ENCODE measurements at regions not wholly inside any gene's neighbourhood (a gene's known extent, or its start where the extent isn't known, plus 50 kb on each side); places are given as distances from the start of the nearest gene placed in this dataset.

GRCh38 chrX:36913551-36913950, 94.6 kb upstream of the FAM47C start:
- H3K4me1 ChIP-seq (ENCODE audit: low read depth), result no peaks in the 10 kb centered on the region
- TF ChIP-seq CTCF (IDR thresholded peaks at IDR 0.05; ENCODE audit: low read depth, low read length), result no peak
- H3K36me3 ChIP-seq, result no peaks in the 10 kb centered on the region
- DNase-seq (ENCODE audit: low read depth in 1 of 2, low spot score in 1 of 2), result no peak
- no peak overlapping the region for H3K4me3 ChIP-seq
- H3K9me3 ChIP-seq (ENCODE audit: low read depth), result no peaks in the 10 kb centered on the region
- no peaks in the 10 kb centered on the region for H3K27me3 ChIP-seq
- H3K27ac ChIP-seq, result no peak overlapping the region

GRCh38 chrX:36916941-36917340, 91.2 kb upstream of the FAM47C start:
- no peaks in the 10 kb centered on the region for H3K27me3 ChIP-seq
- no peaks in the 10 kb centered on the region for H3K4me1 ChIP-seq (ENCODE audit: low read depth)
- H3K9me3 ChIP-seq (ENCODE audit: low read depth), result no peaks in the 10 kb centered on the region
- H3K36me3 ChIP-seq, result no peaks in the 10 kb centered on the region
- no peak overlapping the region for H3K27ac ChIP-seq
- no peak for TF ChIP-seq CTCF (IDR thresholded peaks at IDR 0.05; ENCODE audit: low read depth, low read length)
- no peak overlapping the region for H3K4me3 ChIP-seq
- DNase-seq (ENCODE audit: low read depth in 1 of 2, low spot score in 1 of 2), result no peak

- no peak overlapping the region for H3K27ac ChIP-seq
- H3K4me1 ChIP-seq (ENCODE audit: low read depth), result no peaks in the 10 kb centered on the region
- no peak overlapping the region for H3K4me3 ChIP-seq
- TF ChIP-seq CTCF (IDR thresholded peaks at IDR 0.05; ENCODE audit: low read depth, low read length), result no peak
- H3K27me3 ChIP-seq, result no peaks in the 10 kb centered on the region
- H3K9me3 ChIP-seq (ENCODE audit: low read depth), result no peaks in the 10 kb centered on the region
- no peaks in the 10 kb centered on the region for H3K36me3 ChIP-seq
- DNase-seq (ENCODE audit: low read depth in 1 of 2, low spot score in 1 of 2), result no peak
Measured at GRCh38 chrX:36927712-36928111, 80.5 kb upstream of the FAM47C start.

- Histone ChIP-seq H3K36me3 (no peaks in the 10 kb centered on the region), H3K27me3 (no peaks in the 10 kb centered on the region), H3K4me3 (no peak overlapping the region), H3K9me3 (ENCODE audit: low read depth) (no peaks in the 10 kb centered on the region), H3K27ac (no peak overlapping the region), H3K4me1 (ENCODE audit: low read depth) (no peaks in the 10 kb centered on the region)
- TF ChIP-seq CTCF (IDR thresholded peaks at IDR 0.05; ENCODE audit: low read depth, low read length), result no peak
- DNase-seq (ENCODE audit: low read depth in 1 of 2, low spot score in 1 of 2), result no peak
Measured at GRCh38 chrX:36930491-36930890, 77.7 kb upstream of the FAM47C start.

- Histone ChIP-seq H3K4me1 (ENCODE audit: low read depth) (no peaks in the 10 kb centered on the region), H3K36me3 (no peaks in the 10 kb centered on the region), H3K27me3 (no peaks in the 10 kb centered on the region), H3K27ac (no peak overlapping the region), H3K4me3 (no peak overlapping the region), H3K9me3 (ENCODE audit: low read depth) (no peaks in the 10 kb centered on the region)
- DNase-seq (ENCODE audit: low read depth in 1 of 2, low spot score in 1 of 2), result no peak
- no peak for TF ChIP-seq CTCF (IDR thresholded peaks at IDR 0.05; ENCODE audit: low read depth, low read length)
Measured at GRCh38 chrX:36947214-36947613, 61.0 kb upstream of the FAM47C start.

Measured in cardiac muscle cell (in vitro differentiated cells and primary cell).